HG03175 (cell line): ENCODE measurements at regions not wholly inside any gene's neighbourhood (a gene's known extent, or its start where the extent isn't known, plus 50 kb on each side); places are given as distances from the start of the nearest gene placed in this dataset.

Experiments used
- ATAC-seq: cut with Tn5 transposase; IDR thresholded peaks from one replicate; pipeline ENCODE4 v1.9.1; 2021; ENCODE audit warnings: mild to moderate bottlenecking, moderate library complexity; ENCODE audit not compliant: unreplicated experiment

DNA sequence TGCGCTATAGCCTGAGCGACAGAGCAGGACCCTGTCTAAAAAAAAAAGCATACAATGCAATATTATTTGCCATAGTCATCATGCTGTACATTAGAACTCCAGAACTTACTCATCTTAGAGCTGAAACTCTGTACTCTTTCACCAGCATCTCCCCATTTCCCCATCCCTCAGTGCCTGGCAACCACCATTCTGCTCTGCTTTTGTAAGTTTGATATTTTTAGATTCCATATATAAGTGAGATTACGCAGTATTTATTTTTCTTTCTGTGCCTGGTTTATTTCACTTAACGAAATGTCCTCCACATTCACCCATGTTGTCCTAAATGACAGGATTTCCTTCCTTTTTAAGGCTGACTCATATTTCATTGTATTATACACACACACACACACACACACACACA lies 121.8 kb downstream of the BBS10 start:
- no peak for ATAC-seq

DNA sequence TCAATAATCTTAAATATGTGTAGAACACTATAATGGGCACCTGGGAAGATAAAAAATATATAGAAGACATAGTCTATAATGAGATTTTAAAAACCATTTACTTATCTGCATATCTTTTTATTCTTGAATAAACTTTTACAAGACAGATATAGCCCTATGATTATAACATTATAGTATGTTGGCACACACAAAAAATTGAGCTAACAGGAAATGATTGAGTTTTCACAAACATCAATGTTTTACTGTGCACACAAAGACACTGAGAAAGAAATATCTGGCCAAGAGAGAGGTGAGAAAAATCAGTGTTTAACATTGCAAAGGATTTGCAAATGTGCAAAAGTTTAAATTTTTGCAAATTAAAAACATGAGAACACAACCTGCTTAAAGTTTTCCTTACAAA lies 124.3 kb downstream of the BBS10 start:
- ATAC-seq: no peak

DNA sequence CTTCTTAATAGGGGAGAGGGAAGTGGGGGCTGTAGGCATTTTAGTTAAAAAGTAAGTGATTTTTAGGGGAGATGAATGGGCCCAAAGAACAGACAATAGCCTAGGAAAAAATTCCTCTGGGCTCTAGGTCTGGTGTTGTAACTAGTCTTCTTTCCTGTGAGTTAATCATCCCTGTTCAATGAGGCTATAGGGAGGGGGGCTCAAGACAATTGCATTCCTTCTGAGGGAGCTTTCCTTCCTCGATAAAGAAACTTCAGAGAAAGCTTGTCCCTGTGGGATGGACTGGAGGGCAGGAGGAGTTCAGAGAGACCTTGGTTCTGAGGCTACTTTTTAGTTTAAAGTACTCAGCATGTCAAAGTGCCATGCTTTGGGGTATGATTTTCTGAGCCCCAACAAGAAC lies 127.2 kb downstream of the BBS10 start:
- ATAC-seq: no peak

DNA sequence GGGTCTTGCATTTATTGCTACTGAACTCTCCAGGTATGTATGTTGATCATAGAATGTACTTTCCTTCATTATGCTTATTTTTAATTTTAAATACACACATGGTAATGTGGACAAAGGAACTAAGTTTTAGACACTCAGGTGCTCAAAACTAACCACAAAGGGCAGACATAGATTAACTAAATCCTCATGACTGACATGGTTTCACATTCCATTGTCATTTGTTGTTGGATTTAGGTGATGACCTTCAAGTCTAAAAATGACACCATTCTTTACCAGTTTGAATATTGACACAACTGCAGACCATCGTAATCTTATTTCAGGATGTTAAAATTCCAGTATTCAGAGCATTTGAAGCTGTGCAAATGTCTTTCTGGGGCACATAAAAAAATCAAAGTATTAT lies 128.4 kb downstream of the BBS10 start:
- ATAC-seq: no peak

DNA sequence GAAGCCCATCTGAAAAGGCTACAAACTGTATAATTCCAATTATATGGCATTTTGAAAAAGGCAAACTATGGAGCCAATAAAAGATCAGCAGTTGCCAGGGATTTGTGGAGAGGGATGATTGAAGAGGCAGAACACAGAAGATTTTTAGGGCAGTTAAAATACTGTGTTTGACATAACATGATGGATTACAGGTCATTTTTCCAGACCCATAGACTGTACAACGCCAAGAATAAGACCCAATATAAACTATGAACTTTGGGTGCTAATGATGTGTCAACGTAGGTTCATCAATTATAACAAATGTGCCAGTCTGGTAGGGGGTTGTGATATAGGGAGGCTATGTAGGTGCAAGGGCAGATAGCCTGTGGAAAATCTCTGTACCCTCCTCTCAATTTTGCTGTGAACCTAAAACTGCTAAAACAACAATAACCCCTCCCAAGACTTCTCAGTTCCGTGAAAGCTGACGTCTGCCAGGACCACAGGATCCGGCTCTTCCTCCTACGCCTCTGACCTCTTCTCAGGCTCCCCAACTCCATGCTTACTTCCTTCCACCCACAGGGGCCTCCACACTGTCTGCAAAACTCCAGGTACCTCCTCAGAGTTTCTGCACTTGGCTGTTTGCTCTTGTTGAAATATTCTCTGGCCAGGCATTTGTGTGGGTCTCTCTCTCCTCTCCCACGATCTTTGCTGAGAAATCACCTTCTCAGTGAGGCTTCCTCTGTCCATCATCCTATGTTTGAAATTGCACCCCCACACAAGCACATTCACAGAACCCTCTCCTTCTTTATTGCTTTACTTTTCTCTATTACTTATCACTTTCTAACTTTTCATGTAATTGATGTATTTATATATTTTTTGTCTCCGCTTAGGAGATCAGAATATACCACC lies 131.4 kb downstream of the BBS10 start:
- ATAC-seq: no peak

DNA sequence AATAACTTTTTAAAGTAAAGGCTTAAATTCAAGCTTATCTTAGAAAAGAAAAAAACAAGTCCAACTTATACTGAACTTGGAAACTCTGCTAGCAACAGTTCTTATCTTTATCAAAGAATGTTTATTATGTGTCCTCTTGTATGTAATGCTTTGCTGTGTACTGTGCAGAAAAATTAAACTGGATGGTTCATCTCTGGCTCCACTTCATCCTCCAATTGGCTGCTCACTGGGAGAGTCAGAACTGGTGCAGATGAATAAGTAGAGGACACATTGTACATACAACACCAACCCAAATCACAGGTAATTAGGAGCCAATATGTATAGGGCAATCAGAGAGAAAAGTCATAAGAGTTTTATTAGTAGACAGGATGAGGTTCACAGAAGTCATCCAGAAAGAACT lies 123.6 kb upstream of the NAP1L1 start:
- ATAC-seq: no peak

DNA sequence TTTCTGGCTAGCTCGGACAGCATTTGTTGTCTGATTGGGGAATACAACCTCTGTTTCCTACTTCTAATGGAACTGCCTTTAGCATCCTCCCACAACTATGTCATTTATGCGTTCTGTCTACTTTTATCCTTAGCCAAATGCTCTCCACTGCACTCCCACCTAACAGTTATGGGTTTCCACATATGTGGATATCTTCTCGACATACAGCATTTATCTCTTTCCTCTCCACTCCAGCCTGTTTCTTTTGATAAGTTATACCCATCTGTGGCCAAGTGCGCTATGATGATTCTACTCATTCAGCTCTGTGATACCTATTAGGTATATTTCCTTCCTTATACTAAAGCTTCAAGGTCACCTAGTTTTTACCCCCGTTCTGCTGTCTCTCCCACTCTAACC lies 122.2 kb upstream of the NAP1L1 start:
- ATAC-seq: no peak

DNA sequence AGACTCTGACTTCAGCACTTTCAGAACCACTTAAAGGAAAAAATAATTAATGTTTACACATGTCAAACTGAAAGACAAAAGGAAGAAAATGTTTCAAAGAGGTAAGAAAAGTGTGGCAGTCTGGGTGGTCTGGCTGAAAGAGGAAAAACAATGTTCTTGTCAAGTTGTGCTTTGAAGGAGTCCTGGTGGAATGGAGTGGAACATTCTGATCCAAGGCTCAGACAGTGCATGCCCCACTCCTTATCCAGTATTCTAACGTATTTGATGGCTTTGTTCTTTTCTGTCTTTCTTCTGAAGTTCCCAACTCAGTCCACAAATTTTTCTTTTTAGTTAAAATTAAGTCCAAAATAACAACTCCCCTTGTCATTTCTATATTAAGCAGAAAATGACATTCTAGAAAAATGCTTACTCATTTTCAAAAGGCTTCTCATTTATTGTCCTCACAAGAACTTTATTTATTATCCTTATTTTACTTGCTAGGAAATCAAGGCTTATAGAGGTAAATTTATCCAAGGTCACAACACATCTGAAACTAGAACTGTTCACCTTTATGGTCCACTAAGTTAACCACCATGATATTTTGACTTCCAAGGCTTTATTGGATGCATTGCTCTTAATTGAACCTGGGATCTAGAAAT lies 121.7 kb upstream of the NAP1L1 start:
- no peak for ATAC-seq

DNA sequence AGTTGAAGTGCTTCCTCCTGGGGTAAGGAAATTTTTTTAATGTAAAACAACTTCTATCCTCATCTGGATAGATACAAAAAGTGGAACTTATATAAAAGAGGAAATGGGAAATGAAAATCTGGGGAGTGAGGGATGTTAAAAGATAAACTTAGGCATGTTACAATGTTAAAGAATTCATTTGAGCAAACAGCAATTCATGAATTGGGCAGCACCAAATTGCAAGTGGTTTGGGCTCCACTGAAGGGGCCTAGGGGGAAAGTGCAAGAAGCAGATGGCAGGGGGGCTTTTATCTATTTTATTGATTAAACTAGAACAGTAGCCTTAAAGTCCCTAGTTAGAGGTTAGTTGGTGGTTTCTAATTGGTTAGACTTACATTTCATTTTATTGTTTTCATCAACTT lies 118.1 kb upstream of the NAP1L1 start:
- no peak for ATAC-seq

DNA sequence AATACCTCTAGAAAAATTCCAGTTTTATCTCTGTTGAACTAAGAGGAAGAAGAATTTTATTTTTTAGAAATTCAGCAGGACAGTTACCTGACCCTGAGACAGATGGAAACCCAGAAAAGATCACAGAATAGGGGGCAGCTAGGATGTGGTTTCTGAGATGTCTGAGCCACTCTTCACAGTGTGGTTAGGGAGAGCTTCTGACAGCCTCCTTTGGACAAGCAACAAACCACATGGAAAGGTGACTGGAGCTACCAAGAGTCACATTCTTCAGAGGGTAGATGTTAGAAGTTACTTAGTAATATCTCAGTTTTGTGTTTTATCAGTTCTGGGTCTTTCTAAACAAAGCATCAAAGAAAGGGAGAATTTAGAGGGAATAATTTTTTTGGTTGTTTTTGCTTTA lies 117.3 kb upstream of the NAP1L1 start:
- no peak for ATAC-seq

DNA sequence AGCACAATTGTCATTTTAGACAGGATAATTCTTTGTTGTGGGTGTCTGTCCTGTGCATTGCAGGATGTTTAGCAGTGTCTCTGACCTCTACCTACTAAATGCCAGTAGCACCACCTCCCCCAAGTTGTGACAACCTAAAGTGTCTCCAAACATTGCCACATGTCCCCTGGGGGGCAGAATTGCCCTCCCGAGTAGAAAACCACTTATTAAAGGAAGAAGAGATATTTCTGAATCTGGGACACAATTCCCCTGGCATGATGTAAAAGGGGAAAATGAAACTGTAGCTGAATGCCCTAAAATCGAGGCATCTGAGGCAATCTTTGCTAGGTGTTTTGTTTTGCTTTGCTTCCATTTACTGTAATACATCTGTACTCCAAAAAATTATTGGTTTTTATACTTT lies 116.8 kb upstream of the NAP1L1 start:
- ATAC-seq: no peak

DNA sequence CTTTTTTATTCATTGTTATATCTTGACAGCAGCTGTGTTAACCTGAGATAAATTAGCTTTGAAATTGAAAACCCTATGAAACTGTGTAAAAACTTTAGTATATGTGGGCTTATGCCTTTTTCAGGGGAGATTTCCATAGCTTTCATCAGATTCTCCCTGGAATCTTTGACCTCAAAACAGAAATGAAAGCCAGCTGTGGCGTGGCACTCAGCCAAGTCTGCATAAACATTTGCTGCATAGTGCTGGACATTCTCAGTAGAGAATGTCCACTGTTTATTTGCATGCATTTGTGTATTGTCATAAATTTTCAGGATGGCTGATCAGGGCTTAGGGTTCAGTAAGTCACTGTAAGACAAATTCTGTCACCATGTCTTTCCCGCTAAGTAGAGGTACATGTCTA lies 115.3 kb upstream of the NAP1L1 start:
- ATAC-seq: no peak

DNA sequence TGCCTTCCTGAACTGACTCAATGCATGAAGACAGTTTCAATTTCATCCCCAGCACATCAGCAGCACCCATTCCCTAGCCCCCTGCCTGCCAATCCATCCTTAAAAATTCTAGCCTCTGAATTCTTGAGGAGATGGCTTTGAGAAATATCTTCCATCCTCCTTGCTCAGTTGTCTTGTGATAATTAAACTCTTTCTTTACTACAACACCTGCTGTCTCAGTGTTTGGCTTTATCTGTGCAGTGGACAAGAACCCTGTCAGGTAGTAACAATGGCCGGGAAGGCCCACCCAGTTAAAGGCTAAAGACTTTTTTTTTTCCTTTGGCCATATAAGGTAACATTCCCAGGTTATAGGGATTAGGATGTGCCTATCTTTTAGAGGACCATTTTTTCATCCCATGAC lies 114.4 kb upstream of the NAP1L1 start:
- ATAC-seq: no peak

DNA sequence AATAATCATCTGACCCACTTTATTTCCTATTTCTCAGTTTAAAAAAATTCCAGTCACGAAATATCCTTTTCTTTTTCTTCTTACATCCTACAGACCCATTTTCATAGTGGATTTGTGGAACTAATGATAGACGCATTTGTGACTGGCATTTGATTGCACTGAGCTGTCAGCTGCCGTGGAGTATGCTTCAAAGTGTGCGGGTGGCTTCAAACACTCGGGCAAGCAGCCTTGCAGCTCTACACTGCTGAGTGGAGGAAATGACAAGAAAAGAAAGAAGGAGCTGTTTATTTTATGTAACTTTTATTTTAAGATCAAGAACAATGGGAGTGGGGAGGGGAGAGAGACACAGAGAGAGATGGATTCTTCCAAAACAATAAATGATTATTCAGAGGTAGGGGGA lies 112.8 kb upstream of the NAP1L1 start:
- ATAC-seq: no peak

DNA sequence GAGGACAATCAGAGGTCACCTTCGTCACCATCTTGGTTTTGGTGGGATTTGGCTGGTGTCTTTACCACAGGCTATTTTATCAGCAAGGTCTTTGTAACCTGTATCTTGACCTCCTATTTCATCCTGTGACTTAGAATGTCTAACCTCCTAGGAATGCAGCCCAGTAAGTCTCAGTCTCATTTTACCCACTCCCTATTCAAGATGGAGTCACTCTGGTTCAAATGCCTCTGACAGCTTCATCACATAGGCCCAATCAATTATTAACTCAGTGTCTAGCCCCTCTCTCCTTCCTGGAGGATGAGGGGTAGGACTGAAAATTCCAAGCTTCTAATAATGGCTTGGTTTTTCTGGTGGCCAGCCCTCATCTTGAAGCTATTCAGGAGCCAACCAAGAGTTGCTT lies 111.4 kb upstream of the NAP1L1 start:
- no peak for ATAC-seq

DNA sequence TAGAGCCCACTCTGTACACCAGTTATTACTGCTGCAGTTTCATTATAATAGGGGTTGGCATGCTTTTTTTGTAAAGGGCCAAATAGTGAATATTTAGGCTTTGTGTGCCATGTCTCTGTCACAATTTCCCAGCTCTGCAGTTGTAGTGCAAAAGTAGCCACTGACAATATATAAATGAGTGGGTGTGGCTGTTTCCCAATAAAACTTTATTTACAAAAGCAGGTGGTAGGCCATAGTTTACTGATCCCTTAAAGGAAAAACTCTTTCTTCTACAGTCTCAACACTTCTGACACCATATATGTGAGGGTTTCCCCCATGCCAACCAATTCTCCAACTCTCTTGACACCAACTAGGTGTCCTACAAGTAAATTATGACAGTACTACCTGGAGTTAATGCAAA lies 110.2 kb upstream of the NAP1L1 start:
- no peak for ATAC-seq

DNA sequence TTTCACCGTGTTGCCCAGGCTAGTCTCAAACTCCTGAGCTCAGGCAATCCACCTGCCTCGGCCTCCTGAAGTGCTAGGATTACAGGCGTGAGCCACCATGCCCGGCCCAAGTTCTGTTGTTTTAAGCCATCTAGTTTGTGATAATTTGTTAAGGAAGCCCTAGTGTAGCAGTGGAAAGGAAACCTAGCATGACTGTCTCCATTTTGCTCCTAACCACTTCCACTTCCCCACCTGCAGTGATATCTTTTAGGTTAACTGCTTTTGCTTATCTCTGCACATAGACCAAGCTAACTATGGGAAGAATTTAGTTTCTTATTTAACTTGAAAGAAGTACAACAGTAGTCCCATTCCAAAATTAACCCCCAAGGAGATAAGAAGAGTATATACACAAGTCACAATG lies 109.5 kb upstream of the NAP1L1 start:
- no peak for ATAC-seq

DNA sequence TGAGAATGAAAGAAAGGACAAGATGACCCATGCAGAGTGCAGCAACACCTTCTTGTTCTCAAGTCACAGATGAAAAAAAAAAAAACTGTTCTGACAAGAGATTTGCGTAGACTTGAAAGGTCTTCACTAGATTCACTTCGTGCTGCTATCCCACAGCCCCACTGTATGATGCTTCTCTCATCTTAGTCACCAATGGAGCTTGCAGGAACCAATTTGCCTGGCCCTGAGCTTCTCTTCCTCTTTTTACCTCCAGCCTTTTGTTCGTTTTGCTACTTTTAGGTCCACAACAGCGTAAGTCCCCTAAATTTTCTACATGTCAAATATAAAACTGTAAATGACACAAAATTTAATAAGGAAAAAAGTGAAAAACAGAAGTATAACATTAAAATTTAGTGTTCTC lies 107.9 kb upstream of the NAP1L1 start:
- no peak for ATAC-seq

DNA sequence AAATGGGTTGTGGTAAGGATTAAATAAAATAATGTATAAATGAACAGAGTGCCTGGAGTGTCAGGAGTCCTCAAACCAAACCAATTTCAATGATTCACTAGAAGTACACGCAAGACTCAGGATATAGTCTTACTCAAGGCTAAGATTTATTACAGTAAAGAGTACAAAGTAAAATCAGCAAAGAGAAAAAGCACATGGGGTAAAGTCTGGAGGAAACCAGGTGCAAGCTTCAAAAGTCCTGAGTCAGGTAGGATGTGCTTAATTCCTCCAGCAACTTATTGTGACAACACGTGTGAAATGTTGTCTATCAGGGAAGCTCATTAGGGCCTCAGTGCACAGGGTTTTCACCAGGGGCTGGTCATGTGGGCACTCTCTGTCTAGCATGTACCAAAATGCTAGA lies 105.8 kb upstream of the NAP1L1 start:
- no peak for ATAC-seq

DNA sequence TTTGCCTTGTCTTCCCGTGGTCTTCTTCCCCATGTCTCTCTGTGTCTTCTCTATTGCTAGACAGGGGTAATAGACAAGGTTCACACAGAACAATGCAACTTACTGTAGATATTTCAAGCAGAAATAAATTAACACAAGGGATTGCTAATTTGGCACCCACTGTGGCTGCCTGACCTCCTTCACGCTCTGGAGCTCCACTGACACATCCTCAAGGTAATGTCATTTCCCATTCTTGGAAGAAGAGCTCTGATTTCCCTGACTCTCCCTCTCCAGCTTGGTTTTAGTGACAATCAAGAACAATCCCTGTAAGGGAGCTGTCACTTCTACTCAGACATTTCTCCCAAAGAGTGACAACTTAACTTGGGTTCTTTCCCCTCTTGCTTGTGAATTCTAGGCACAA lies 105.4 kb upstream of the NAP1L1 start:
- ATAC-seq: no peak

DNA sequence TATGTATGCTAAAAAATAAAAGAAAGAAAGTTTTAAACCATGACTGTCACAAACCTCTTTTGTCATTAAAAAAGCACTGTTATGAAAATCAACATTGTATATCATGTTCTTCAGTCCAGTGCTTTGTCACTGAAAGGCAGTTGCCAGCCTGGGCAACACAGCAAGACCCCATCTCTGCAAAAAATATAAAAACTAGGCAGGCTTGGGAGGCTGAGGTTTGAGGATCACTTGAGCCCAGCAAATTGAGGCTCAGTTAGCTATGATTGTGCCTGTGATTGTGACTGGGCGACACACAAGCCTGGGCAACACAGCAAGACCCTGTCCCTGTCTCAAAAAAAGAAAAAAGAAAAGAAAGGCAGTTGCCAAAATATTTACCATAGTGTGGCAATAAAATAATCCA lies 102.7 kb upstream of the NAP1L1 start:
- ATAC-seq: no peak

DNA sequence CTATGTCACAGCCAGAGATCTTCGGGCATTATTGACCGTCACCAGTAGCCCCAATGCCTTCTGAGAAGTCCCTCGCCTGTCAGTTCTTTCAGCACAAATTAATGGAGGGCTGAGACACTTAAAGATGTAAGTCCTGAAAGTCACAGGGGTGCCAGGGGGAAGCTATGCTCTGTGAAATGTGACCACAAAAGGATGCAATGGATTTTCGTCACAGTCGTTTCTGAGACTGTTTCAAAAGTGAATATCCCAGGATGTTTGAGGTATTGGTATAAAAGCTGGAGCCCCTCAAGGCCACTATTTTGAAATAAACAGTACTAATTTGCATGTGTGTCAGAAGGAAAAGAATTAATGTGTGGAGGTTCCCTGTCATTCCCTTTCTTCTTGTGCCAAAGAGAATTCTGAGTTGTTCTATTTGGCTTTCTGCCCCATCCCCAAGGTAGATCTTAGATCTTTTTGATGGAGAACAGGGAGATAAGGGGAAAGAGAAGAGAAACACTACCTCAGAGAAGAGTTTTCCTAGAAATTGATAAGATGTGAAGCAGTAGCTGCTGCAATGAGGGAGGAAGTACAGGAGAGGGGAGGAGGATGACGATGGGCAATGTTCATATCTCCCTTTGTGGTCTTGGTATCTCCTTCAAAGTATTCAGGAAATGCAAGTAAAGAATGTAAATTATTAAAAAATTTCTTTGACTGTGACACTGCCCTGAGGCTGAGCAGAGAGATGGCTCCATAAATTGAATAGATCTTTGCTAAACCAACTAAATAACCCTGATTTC lies 101.8 kb upstream of the NAP1L1 start:
- no peak for ATAC-seq
